GM12878 (cell line): ENCODE measurements at regions not wholly inside any gene's neighbourhood (a gene's known extent, or its start where the extent isn't known, plus 50 kb on each side); places are given as distances from the start of the nearest gene placed in this dataset.

Source experiments
- CHD2 ChIP-seq: IDR thresholded peaks from 2 replicates; pipeline ENCODE4 v1.6.1; 2011; ENCODE audit warnings: low read depth, low read length, improper control_type of control experiment, borderline replicate concordance
- CTCF ChIP-seq, 3 experiments: IDR thresholded peaks in 2 of 3; conservative IDR thresholded peaks in 1 of 3; 2 replicates each; pipeline ENCODE4 v1.5.1; 2011; ENCODE audit warnings: low read depth in 3 of 3, low read length in 3 of 3, mild to moderate bottlenecking in 3 of 3, control low read depth in 2 of 3, moderate library complexity in 2 of 3, inconsistent platforms in 1 of 3, mixed read lengths in 1 of 3; ENCODE audit not compliant: control insufficient read depth in 2 of 3, insufficient read depth in 1 of 3; ENCODE audit errors: extremely low read depth in 1 of 3
- EZH2 ChIP-seq: IDR thresholded peaks from 2 replicates; pipeline ENCODE4 v1.6.1; 2012; ENCODE audit warnings: low read depth, mild to moderate bottlenecking, control low read depth, inconsistent platforms, low read length, borderline replicate concordance; ENCODE audit not compliant: control insufficient read depth
- FOXK2 ChIP-seq: fragments of 450-650 bp; IDR thresholded peaks from 2 replicates; pipeline ENCODE4 v1.6.1; 2017; ENCODE audit warnings: mild to moderate bottlenecking, moderate library complexity
- FOXM1 ChIP-seq: IDR thresholded peaks from 2 replicates; pipeline ENCODE4 v1.6.1; 2012; ENCODE audit warnings: low read depth, mild to moderate bottlenecking, inconsistent platforms, low read length, moderate library complexity
- KDM1A ChIP-seq: fragments of 200-600 bp; sonication (generic); IDR thresholded peaks from 2 replicates; pipeline ENCODE4 v1.6.1; 2016; ENCODE audit warnings: borderline replicate concordance
- POLR2A ChIP-seq: IDR thresholded peaks from 2 replicates; pipeline ENCODE4 v1.6.1; 2011; ENCODE audit warnings: low read depth, mild to moderate bottlenecking, low read length
- RBBP5 ChIP-seq: fragments of 200-600 bp; sonication (generic); conservative IDR thresholded peaks from 2 replicates; pipeline ENCODE4 v1.6.1; 2016
- SRF ChIP-seq, 2 experiments: IDR thresholded peaks; 2 replicates each; pipeline ENCODE4 v1.6.1; 2011; ENCODE audit warnings: low read depth in 2 of 2, low read length in 2 of 2, mild to moderate bottlenecking in 1 of 2, moderate library complexity in 1 of 2
- TCF12 ChIP-seq: IDR thresholded peaks from 2 replicates; pipeline ENCODE4 v1.6.1; 2011; ENCODE audit warnings: low read depth, mild to moderate bottlenecking, low read length
- USF2 ChIP-seq: IDR thresholded peaks from 2 replicates; pipeline ENCODE4 v1.6.1; 2011; ENCODE audit warnings: low read depth, low read length, improper control_type of control experiment, borderline replicate concordance
- YY1 ChIP-seq: IDR thresholded peaks from 2 replicates; pipeline ENCODE4 v1.6.1; 2011; ENCODE audit warnings: low read depth, mild to moderate bottlenecking, low read length
- ZNF217 ChIP-seq: fragments of 450-650 bp; IDR thresholded peaks from 2 replicates; pipeline ENCODE4 v1.6.1; 2017; ENCODE audit warnings: antibody characterized with exemption, mild to moderate bottlenecking

GRCh38 chr1:47616036-47616435 lies 178.2 kb downstream of the FOXD2 start:
- TF ChIP-seq POLR2A: no peak
- no peak for TF ChIP-seq EZH2
- TF ChIP-seq FOXK2: no peak
- no peak for TF ChIP-seq CTCF (IDR thresholded peaks at IDR 0.05 in 2 of 3, conservative IDR thresholded peaks at IDR 0.05 in 1 of 3; ENCODE audit: control insufficient read depth in 2 of 3, extremely low read depth in 1 of 3, insufficient read depth in 1 of 3, low read depth in 3 of 3, low read length in 3 of 3)
- no peak for TF ChIP-seq RBBP5
- no peak for TF ChIP-seq SRF (IDR thresholded peaks at IDR 0.05; ENCODE audit: low read depth in 2 of 2, low read length in 2 of 2)
- TF ChIP-seq FOXM1: no peak
- TF ChIP-seq KDM1A: no peak
- TF ChIP-seq CHD2: no peak
- no peak for TF ChIP-seq ZNF217
- TF ChIP-seq USF2: no peak
- no peak for TF ChIP-seq YY1
- TF ChIP-seq TCF12: no peak
